ENCODE measurements at regions not wholly inside any gene's neighbourhood (a gene's known extent, or its start where the extent isn't known, plus 50 kb on each side); places are given as distances from the start of the nearest gene placed in this dataset.

- 73 to 82% methylated on average over 5 of the region's 5 CpGs for WGBS, 2 donors
- Histone ChIP-seq H3K27ac (no peak overlapping the region), H3K27me3 (no peaks in the 10 kb centered on the region), H3K36me3 (no peaks in the 10 kb centered on the region), H3K4me1 (no peaks in the 10 kb centered on the region), H3K4me3 (no peak overlapping the region), H3K9me3 (no peaks in the 10 kb centered on the region)
- DNase-seq = no peak
- TF ChIP-seq POLR2AphosphoS5 (IDR thresholded peaks at IDR 0.05) (no peak), POLR2A (IDR thresholded peaks at IDR 0.05) (no peak), EP300 (IDR thresholded peaks at IDR 0.05) (no peak)
- TF ChIP-seq, protein P1, sequence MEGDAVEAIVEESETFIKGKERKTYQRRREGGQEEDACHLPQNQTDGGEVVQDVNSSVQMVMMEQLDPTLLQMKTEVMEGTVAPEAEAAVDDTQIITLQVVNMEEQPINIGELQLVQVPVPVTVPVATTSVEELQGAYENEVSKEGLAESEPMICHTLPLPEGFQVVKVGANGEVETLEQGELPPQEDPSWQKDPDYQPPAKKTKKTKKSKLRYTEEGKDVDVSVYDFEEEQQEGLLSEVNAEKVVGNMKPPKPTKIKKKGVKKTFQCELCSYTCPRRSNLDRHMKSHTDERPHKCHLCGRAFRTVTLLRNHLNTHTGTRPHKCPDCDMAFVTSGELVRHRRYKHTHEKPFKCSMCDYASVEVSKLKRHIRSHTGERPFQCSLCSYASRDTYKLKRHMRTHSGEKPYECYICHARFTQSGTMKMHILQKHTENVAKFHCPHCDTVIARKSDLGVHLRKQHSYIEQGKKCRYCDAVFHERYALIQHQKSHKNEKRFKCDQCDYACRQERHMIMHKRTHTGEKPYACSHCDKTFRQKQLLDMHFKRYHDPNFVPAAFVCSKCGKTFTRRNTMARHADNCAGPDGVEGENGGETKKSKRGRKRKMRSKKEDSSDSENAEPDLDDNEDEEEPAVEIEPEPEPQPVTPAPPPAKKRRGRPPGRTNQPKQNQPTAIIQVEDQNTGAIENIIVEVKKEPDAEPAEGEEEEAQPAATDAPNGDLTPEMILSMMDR (IDR thresholded peaks at IDR 0.05) = no peak
- no peak for ATAC-seq (ENCODE audit: low FRiP score in 2 of 2)
Measured at GRCh38 chr11:115699326-115699725, 195.1 kb upstream of the CADM1 start.

- no peak for DNase-seq
- WGBS, 2 donors = 65 to 73% methylated on average over 4 of the region's 4 CpGs
- no peak overlapping the region for H3K4me3 ChIP-seq
- no peaks in the 10 kb centered on the region for H3K9me3 ChIP-seq
- no peaks in the 10 kb centered on the region for H3K27me3 ChIP-seq
- no peak for ATAC-seq (ENCODE audit: low FRiP score in 2 of 2)
- no peak for TF ChIP-seq POLR2A (IDR thresholded peaks at IDR 0.05)
- TF ChIP-seq EP300 (IDR thresholded peaks at IDR 0.05) = no peak
- TF ChIP-seq, protein P1 (IDR thresholded peaks at IDR 0.05) = no peak
- no peak for TF ChIP-seq POLR2AphosphoS5 (IDR thresholded peaks at IDR 0.05)
- no peaks in the 10 kb centered on the region for H3K36me3 ChIP-seq
- H3K4me1 ChIP-seq = no peaks in the 10 kb centered on the region
- no peak overlapping the region for H3K27ac ChIP-seq
Measured at GRCh38 chr11:115698243-115698642, 194.0 kb upstream of the CADM1 start.

- no peaks in the 10 kb centered on the region for H3K4me1 ChIP-seq
- H3K9me3 ChIP-seq = no peaks in the 10 kb centered on the region
- TF ChIP-seq EP300 (IDR thresholded peaks at IDR 0.05) (no peak), POLR2AphosphoS5 (IDR thresholded peaks at IDR 0.05) (no peak), POLR2A (IDR thresholded peaks at IDR 0.05) (no peak)
- TF ChIP-seq, protein P1 (IDR thresholded peaks at IDR 0.05) = no peak
- no peak overlapping the region for H3K4me3 ChIP-seq
- H3K27me3 ChIP-seq = no peaks in the 10 kb centered on the region
- no peak for DNase-seq
- no peak overlapping the region for H3K27ac ChIP-seq
- WGBS, 2 donors = 62 to 79% methylated on average over 4 of the region's 4 CpGs
- ATAC-seq (ENCODE audit: low FRiP score in 2 of 2) = peak in 1 of 2 donors; percentile 5
- H3K36me3 ChIP-seq = no peaks in the 10 kb centered on the region
Measured at GRCh38 chr11:115696563-115696962, 192.3 kb upstream of the CADM1 start.

DNA sequence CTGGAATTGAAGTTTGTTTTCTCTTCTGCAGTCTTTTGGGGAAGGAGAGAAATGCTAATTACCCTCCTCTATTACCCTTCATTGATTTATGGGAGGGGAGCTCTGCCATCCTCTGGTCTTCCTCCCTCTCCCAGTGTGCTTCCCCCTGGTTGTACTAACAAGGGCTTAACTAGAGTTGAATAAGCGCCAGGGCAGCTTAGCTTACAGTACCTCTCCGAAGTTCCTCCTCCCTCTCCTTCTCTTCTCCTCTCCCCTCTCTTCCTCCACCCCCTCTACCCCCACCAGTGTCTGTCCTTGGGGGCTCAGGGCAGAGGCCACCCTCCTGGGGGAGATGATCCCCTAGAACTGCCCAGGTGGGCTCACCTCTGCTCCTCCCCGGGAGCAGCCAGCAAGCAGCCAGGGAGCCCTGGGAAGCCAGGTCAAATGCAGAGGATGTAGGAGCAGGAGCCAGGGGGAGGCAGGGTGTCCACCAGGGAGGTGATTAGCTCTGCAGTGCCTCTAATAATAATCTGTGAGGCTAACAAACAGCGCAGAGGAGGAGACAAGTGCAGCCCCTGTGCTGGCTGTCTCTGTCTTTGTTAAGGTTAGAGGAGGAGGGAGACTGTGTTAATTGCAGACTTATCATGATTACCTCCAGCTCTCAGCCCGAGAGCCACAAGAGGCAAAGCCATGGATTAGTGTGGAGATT is 191.6 kb upstream of the CADM1 start:
- no peak for ATAC-seq (ENCODE audit: low FRiP score in 2 of 2)
- H3K4me1 ChIP-seq = no peaks in the 10 kb centered on the region

More for the DNA sequence above, 191.6 kb upstream of the CADM1 start:
- H3K9me3 ChIP-seq = no peaks in the 10 kb centered on the region
- TF ChIP-seq POLR2AphosphoS5 (IDR thresholded peaks at IDR 0.05) = no peak
- TF ChIP-seq EP300 (IDR thresholded peaks at IDR 0.05) = no peak
- TF ChIP-seq, protein P1 (IDR thresholded peaks at IDR 0.05) = no peak
- TF ChIP-seq POLR2A (IDR thresholded peaks at IDR 0.05) = no peak
- DNase-seq = no peak
- H3K27me3 ChIP-seq = no peaks in the 10 kb centered on the region
- WGBS, 2 donors = 77 to 79% methylated on average over 5 of the region's 5 CpGs
- H3K36me3 ChIP-seq = no peaks in the 10 kb centered on the region
- no peak overlapping the region for H3K4me3 ChIP-seq
- H3K27ac ChIP-seq = no peak overlapping the region
